ENCODE measurements at regions not wholly inside any gene's neighbourhood (a gene's known extent, or its start where the extent isn't known, plus 50 kb on each side); places are given as distances from the start of the nearest gene placed in this dataset.

DNA sequence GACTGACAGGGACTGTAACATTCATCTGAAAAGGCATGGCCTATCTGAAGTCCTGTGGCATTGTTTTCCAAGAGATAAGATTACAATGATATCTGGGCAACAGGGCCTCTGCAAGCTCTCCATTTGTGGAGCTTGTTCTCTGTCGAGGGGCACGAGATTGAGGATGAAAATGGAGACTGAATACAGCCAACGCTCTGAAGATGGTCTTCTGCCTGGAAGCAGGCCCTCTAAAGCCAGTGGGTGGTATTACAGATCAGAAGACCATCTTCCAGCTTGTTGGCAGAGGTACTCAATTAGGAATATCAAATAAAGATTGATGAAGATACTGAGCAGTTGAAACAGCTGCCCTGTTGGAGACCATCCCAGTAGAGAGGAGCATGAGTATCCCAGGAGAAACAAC, 288.2 kb downstream of the CENPW start:
- no peak overlapping the region for H3K27ac Mint-ChIP-seq
- Histone ChIP-seq H3K9me3 (no peaks in the 10 kb centered on the region), H3K27ac (ENCODE audit: low read length) (no peak overlapping the region), H3K36me3 (ENCODE audit: control insufficient read depth in 2 of 2, extremely low read depth in 1 of 2, insufficient read depth in 1 of 2, low read length in 1 of 2) (no peaks in the 10 kb centered on the region), H3K4me1 (ENCODE audit: control insufficient read depth in 1 of 2, extremely low read depth in 1 of 2, insufficient read depth in 2 of 2, low read length in 2 of 2) (no peaks in the 10 kb centered on the region), H3K4me3 (ENCODE audit: control insufficient read depth in 1 of 2, extremely low read depth in 1 of 2, low read length in 1 of 2) (no peak overlapping the region), H3K27me3 (replicated peaks in 1 of 2; ENCODE audit: control insufficient read depth in 2 of 2, extremely low read depth in 1 of 2, insufficient read depth in 2 of 2, low read length in 1 of 2) (no peaks in the 10 kb centered on the region)
- no peaks in the 10 kb centered on the region for H3K36me3 Mint-ChIP-seq
- ChIA-PET POLR2A (no interaction called here), CTCF (no interaction called here)
- no peak overlapping the region for H3K4me3 Mint-ChIP-seq
- DNase-seq: no peak
- H3K4me1 Mint-ChIP-seq: no peaks in the 10 kb centered on the region
- no peaks in the 10 kb centered on the region for H3K27me3 Mint-ChIP-seq
- WGBS (ENCODE audit: insufficient coverage): 28% methylated on average over 3 of the region's 3 CpGs
- ATAC-seq (replicated peaks in 1 of 4): no peak
- peaks cover 0 to 2% (median 0%) of the 10 kb centered on the region in 3 donors for H3K9me3 Mint-ChIP-seq

DNA sequence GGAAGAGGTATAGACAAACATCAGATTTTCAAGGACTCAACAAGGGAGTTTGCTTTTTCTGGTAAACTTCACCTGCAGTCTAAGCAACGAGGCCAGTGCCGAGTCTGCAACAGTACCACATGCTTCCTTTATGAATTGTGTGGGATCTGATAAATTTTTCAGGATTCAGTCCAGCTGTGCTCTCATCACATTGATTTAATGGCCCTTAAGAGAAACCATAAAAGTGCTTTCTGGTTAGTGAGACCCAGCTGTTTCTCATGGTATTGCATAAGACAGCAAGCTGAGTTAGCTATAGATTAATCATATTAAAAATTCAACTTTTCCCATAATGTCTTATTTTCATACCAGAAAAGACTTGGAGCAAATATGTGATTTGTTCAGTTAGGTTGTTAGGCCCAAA, 291.4 kb downstream of the CENPW start:
- DNase-seq: no peak
- Histone ChIP-seq H3K4me3 (ENCODE audit: control insufficient read depth in 1 of 2, extremely low read depth in 1 of 2, low read length in 1 of 2) (no peak overlapping the region), H3K27me3 (replicated peaks in 1 of 2; ENCODE audit: control insufficient read depth in 2 of 2, extremely low read depth in 1 of 2, insufficient read depth in 2 of 2, low read length in 1 of 2) (no peaks in the 10 kb centered on the region), H3K9me3 (no peaks in the 10 kb centered on the region), H3K36me3 (ENCODE audit: control insufficient read depth in 2 of 2, extremely low read depth in 1 of 2, insufficient read depth in 1 of 2, low read length in 1 of 2) (no peaks in the 10 kb centered on the region), H3K4me1 (ENCODE audit: control insufficient read depth in 1 of 2, extremely low read depth in 1 of 2, insufficient read depth in 2 of 2, low read length in 2 of 2) (no peaks in the 10 kb centered on the region), H3K27ac (ENCODE audit: low read length) (no peak overlapping the region)
- Mint-ChIP-seq H3K4me1 (no peaks in the 10 kb centered on the region), H3K36me3 (no peaks in the 10 kb centered on the region), H3K9me3 (peaks cover 0 to 2% (median 0%) of the 10 kb centered on the region in 3 donors), H3K27ac (no peak overlapping the region), H3K27me3 (no peaks in the 10 kb centered on the region), H3K4me3 (no peak overlapping the region)
- CTCF ChIA-PET: interaction anchor here in 1 of 2 donors (1.3 kb wide), 1 partner anchor 11 kb away, joined by 3 read pairs; no protein-coding TSS in a partner anchor
- 50% methylated on average over 2 of the region's 2 CpGs for WGBS (ENCODE audit: insufficient coverage)
- no peak for ATAC-seq (replicated peaks in 1 of 4)
- POLR2A ChIA-PET: interaction anchor here in 1 of 2 donors (0.7 kb wide), 1 partner anchor 175 kb away, joined by 3 read pairs; no protein-coding TSS in a partner anchor

DNA sequence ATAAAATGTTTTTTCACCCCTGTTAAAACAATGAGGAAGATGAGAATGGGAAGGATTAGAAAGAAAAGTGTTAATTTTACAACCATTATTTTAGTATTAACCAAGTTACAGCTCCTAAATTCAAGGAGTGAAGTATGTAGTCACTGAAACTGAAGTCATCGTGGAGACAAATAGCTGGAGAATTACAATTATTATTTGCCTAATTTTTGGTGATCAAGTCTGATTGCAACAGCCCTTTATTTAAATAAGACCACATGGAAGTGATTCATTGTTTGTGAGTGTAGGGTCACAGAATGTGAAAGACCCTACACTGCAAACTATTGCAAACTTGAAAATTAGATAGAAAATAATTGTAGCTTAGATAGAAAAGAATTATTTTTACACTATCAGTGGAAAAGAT, 292.4 kb downstream of the CENPW start:
- CTCF ChIA-PET: interaction anchor here in 1 of 2 donors (1.0 kb wide), 1 partner anchor 9 kb away, joined by 3 read pairs; no protein-coding TSS in a partner anchor
- Histone ChIP-seq H3K27ac (ENCODE audit: low read length) (no peak overlapping the region), H3K9me3 (no peaks in the 10 kb centered on the region), H3K4me1 (ENCODE audit: control insufficient read depth in 1 of 2, extremely low read depth in 1 of 2, insufficient read depth in 2 of 2, low read length in 2 of 2) (no peaks in the 10 kb centered on the region), H3K4me3 (ENCODE audit: control insufficient read depth in 1 of 2, extremely low read depth in 1 of 2, low read length in 1 of 2) (no peak overlapping the region), H3K36me3 (ENCODE audit: control insufficient read depth in 2 of 2, extremely low read depth in 1 of 2, insufficient read depth in 1 of 2, low read length in 1 of 2) (no peaks in the 10 kb centered on the region), H3K27me3 (replicated peaks in 1 of 2; ENCODE audit: control insufficient read depth in 2 of 2, extremely low read depth in 1 of 2, insufficient read depth in 2 of 2, low read length in 1 of 2) (no peaks in the 10 kb centered on the region)
- H3K36me3 Mint-ChIP-seq: no peaks in the 10 kb centered on the region
- POLR2A ChIA-PET: no interaction called here
- no CpG with 5 or more reads among the region's 1 CpG for WGBS (ENCODE audit: insufficient coverage)
- ATAC-seq (replicated peaks in 1 of 4) (no peak), DNase-seq (no peak)
- no peaks in the 10 kb centered on the region for H3K4me1 Mint-ChIP-seq
- no peak overlapping the region for H3K27ac Mint-ChIP-seq
- H3K4me3 Mint-ChIP-seq: no peak overlapping the region
- H3K27me3 Mint-ChIP-seq: no peaks in the 10 kb centered on the region
- H3K9me3 Mint-ChIP-seq: peaks cover 0 to 2% (median 0%) of the 10 kb centered on the region in 3 donors

DNA sequence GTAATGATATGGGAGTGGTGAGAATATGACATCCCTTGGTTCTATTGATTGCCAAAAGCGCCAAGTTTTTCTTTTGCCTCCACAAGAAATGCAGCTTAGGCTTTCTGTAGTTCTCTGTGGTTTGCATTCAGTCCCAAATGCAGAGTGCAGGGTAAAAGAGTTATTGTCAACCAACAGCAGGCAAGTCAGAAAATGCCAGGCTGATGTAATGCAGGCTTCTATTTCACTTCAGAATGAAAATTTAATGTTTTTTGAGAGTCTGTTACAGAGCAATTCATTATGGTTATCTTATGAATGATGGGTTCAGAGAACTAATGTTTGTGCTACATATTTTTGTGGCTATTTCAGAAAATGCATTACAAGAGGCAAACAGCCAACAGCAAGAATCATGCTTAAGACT, 293.5 kb downstream of the CENPW start:
- H3K27me3 ChIP-seq (replicated peaks in 1 of 2; ENCODE audit: control insufficient read depth in 2 of 2, extremely low read depth in 1 of 2, insufficient read depth in 2 of 2, low read length in 1 of 2): no peaks in the 10 kb centered on the region
- DNase-seq: no peak
- H3K9me3 ChIP-seq: no peaks in the 10 kb centered on the region
- H3K4me1 Mint-ChIP-seq: no peaks in the 10 kb centered on the region
- ATAC-seq (replicated peaks in 1 of 4): no peak
- H3K4me3 ChIP-seq (ENCODE audit: control insufficient read depth in 1 of 2, extremely low read depth in 1 of 2, low read length in 1 of 2): no peak overlapping the region
- no peak overlapping the region for H3K27ac ChIP-seq (ENCODE audit: low read length)
- H3K27me3 Mint-ChIP-seq: no peaks in the 10 kb centered on the region
- POLR2A ChIA-PET: no interaction called here
- H3K9me3 Mint-ChIP-seq: peaks cover 0 to 2% (median 0%) of the 10 kb centered on the region in 3 donors
- CTCF ChIA-PET: no interaction called here
- no peak overlapping the region for H3K27ac Mint-ChIP-seq
- H3K36me3 Mint-ChIP-seq: no peaks in the 10 kb centered on the region
- no peaks in the 10 kb centered on the region for H3K4me1 ChIP-seq (ENCODE audit: control insufficient read depth in 1 of 2, extremely low read depth in 1 of 2, insufficient read depth in 2 of 2, low read length in 2 of 2)
- no peaks in the 10 kb centered on the region for H3K36me3 ChIP-seq (ENCODE audit: control insufficient read depth in 2 of 2, extremely low read depth in 1 of 2, insufficient read depth in 1 of 2, low read length in 1 of 2)
- no peak overlapping the region for H3K4me3 Mint-ChIP-seq
- WGBS (ENCODE audit: insufficient coverage): 40% methylated on average over 1 of the region's 1 CpG

- ATAC-seq (replicated peaks in 1 of 4): no peak
- DNase-seq: no peak
- no peaks in the 10 kb centered on the region for H3K36me3 ChIP-seq (ENCODE audit: control insufficient read depth in 2 of 2, extremely low read depth in 1 of 2, insufficient read depth in 1 of 2, low read length in 1 of 2)
- Mint-ChIP-seq H3K4me3 (no peak overlapping the region), H3K9me3 (no peaks in the 10 kb centered on the region), H3K27me3 (no peaks in the 10 kb centered on the region), H3K4me1 (no peaks in the 10 kb centered on the region), H3K36me3 (no peaks in the 10 kb centered on the region), H3K27ac (no peak overlapping the region)
- no peak overlapping the region for H3K4me3 ChIP-seq (ENCODE audit: control insufficient read depth in 1 of 2, extremely low read depth in 1 of 2, low read length in 1 of 2)
- ChIA-PET CTCF (interaction anchor here in 1 of 2 donors (0.7 kb wide), 1 partner anchor 8 kb away, joined by 3 read pairs; no protein-coding TSS in a partner anchor), POLR2A (no interaction called here)
- H3K4me1 ChIP-seq (ENCODE audit: control insufficient read depth in 1 of 2, extremely low read depth in 1 of 2, insufficient read depth in 2 of 2, low read length in 2 of 2): no peaks in the 10 kb centered on the region
- H3K27ac ChIP-seq (ENCODE audit: low read length): no peak overlapping the region
- no CpG with 5 or more reads among the region's 2 CpGs for WGBS (ENCODE audit: insufficient coverage)
- no peaks in the 10 kb centered on the region for H3K27me3 ChIP-seq (replicated peaks in 1 of 2; ENCODE audit: control insufficient read depth in 2 of 2, extremely low read depth in 1 of 2, insufficient read depth in 2 of 2, low read length in 1 of 2)
- no peaks in the 10 kb centered on the region for H3K9me3 ChIP-seq
Observed at GRCh38 chr6:126640356-126640755, 300.4 kb downstream of the CENPW start.

- no peaks in the 10 kb centered on the region for H3K9me3 ChIP-seq
- H3K4me3 Mint-ChIP-seq: no peak overlapping the region
- ChIA-PET CTCF (interaction anchor here in 1 of 2 donors (0.6 to 0.7 kb wide), 2 partner anchors 9 to 10 kb away, joined by 3 to 6 read pairs; no protein-coding TSS in a partner anchor), POLR2A (no interaction called here)
- no peak overlapping the region for H3K4me3 ChIP-seq (ENCODE audit: control insufficient read depth in 1 of 2, extremely low read depth in 1 of 2, low read length in 1 of 2)
- DNase-seq: no peak
- no peaks in the 10 kb centered on the region for H3K27me3 ChIP-seq (replicated peaks in 1 of 2; ENCODE audit: control insufficient read depth in 2 of 2, extremely low read depth in 1 of 2, insufficient read depth in 2 of 2, low read length in 1 of 2)
- H3K27ac Mint-ChIP-seq: no peak overlapping the region
- no peaks in the 10 kb centered on the region for H3K27me3 Mint-ChIP-seq
- no peaks in the 10 kb centered on the region for H3K9me3 Mint-ChIP-seq
- no peaks in the 10 kb centered on the region for H3K4me1 Mint-ChIP-seq
- H3K27ac ChIP-seq (ENCODE audit: low read length): no peak overlapping the region
- no peaks in the 10 kb centered on the region for H3K36me3 Mint-ChIP-seq
- H3K36me3 ChIP-seq (ENCODE audit: control insufficient read depth in 2 of 2, extremely low read depth in 1 of 2, insufficient read depth in 1 of 2, low read length in 1 of 2): no peaks in the 10 kb centered on the region
- no peaks in the 10 kb centered on the region for H3K4me1 ChIP-seq (ENCODE audit: control insufficient read depth in 1 of 2, extremely low read depth in 1 of 2, insufficient read depth in 2 of 2, low read length in 2 of 2)
- ATAC-seq (replicated peaks in 1 of 4): no peak
Observed at GRCh38 chr6:126640921-126641320, 301.0 kb downstream of the CENPW start.

DNA sequence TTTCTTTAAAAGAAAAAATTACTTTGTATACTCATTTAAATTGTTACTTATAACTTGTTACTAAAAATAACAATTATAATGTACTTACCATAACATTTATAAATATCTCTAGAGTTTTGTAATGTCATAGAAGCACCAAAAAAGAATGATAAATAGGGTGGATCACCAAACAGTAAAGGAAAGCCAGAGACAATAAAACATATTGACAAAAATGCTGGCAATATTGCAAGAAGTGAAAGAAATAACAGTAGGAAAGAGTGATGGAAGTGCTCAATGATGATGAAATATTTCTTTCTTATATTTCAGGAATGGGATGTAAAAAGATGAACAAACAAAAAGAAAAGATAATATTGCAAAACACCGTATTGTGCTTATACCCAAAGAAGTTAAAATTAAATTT, 301.7 kb downstream of the CENPW start:
- no peaks in the 10 kb centered on the region for H3K27me3 Mint-ChIP-seq

More for the DNA sequence above, 301.7 kb downstream of the CENPW start:
- Mint-ChIP-seq H3K4me3 (no peak overlapping the region), H3K36me3 (no peaks in the 10 kb centered on the region), H3K27ac (no peak overlapping the region), H3K4me1 (no peaks in the 10 kb centered on the region), H3K9me3 (no peaks in the 10 kb centered on the region)
- H3K27ac ChIP-seq (ENCODE audit: low read length): no peak overlapping the region
- no CpG with 5 or more reads among the region's 1 CpG for WGBS (ENCODE audit: insufficient coverage)
- ChIA-PET CTCF (interaction anchor here in 1 of 2 donors (0.6 kb wide), 1 partner anchor 9 kb away, joined by 6 read pairs; no protein-coding TSS in a partner anchor), POLR2A (no interaction called here)
- no peaks in the 10 kb centered on the region for H3K27me3 ChIP-seq (replicated peaks in 1 of 2; ENCODE audit: control insufficient read depth in 2 of 2, extremely low read depth in 1 of 2, insufficient read depth in 2 of 2, low read length in 1 of 2)
- no peaks in the 10 kb centered on the region for H3K4me1 ChIP-seq (ENCODE audit: control insufficient read depth in 1 of 2, extremely low read depth in 1 of 2, insufficient read depth in 2 of 2, low read length in 2 of 2)
- ATAC-seq (replicated peaks in 1 of 4) (no peak), DNase-seq (no peak)
- H3K9me3 ChIP-seq: no peaks in the 10 kb centered on the region
- H3K4me3 ChIP-seq (ENCODE audit: control insufficient read depth in 1 of 2, extremely low read depth in 1 of 2, low read length in 1 of 2): no peak overlapping the region
- no peaks in the 10 kb centered on the region for H3K36me3 ChIP-seq (ENCODE audit: control insufficient read depth in 2 of 2, extremely low read depth in 1 of 2, insufficient read depth in 1 of 2, low read length in 1 of 2)
